ENCODE measurements at regions not wholly inside any gene's neighbourhood (a gene's known extent, or its start where the extent isn't known, plus 50 kb on each side); places are given as distances from the start of the nearest gene placed in this dataset.
A peak's percentile ranks its signal among the peaks of the same experiment; 100 is the strongest.

- ATAC-seq (no peak), DNase-seq (ENCODE audit: missing footprints) (no peak)
- intact Hi-C loops (cut with DNase I), result no loop called here
Measured at GRCh38 chr3:110246796-110247376, 824.7 kb upstream of the NECTIN3 start.

DNA sequence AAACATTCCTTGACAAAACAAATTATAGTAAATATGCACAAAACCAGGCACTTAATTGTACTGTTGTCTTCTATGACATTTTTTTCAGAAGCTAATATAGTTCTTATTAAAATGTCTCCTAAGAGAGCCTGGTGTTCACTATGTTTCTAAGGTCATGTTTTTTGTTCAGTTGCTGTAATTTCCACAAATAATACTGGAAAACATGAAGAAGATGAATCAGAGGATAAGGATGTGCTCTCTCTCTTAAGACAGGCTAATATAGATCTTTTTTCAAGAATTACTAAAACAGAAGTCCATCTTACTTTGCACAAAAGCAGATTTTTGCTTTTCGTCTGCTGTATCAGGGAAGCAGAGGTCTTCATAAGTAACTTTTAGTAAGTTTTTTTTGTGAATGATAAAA lies 823.0 kb upstream of the NECTIN3 start:
- intact Hi-C loops (cut with DNase I), result no loop called here
- no peak for ATAC-seq
- no peak for DNase-seq (ENCODE audit: missing footprints)

GRCh38 chr3:110253794-110254193 lies 817.8 kb upstream of the NECTIN3 start:
- no peak for ATAC-seq
- intact Hi-C loops (cut with DNase I), result no loop called here
- DNase-seq (ENCODE audit: missing footprints), result no peak

DNA sequence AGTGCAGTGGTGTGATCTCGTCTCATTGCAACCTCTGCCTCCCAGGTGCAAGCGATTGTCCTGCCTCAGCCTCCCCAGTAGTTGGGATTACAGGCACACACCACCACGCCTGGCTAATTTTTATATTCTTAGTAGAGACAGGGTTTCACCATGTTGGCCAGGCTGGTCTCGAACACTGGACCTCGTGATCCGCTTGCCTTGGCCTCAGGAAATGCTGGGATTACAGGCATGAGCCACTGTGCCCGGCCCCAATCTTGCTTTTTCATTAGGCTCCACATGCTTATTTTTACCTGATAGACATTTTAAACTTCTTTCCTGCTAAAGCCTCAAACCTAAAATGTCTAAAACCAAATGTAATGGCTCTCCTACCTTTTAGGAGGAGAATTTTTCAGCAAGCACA lies 817.0 kb upstream of the NECTIN3 start:
- intact Hi-C loops (cut with DNase I), result no loop called here
- ATAC-seq (no peak), DNase-seq (ENCODE audit: missing footprints) (no peak)

- intact Hi-C loops (cut with DNase I), result no loop called here
- ATAC-seq (no peak), DNase-seq (ENCODE audit: missing footprints) (no peak)
Measured at GRCh38 chr3:110261141-110261540, 810.5 kb upstream of the NECTIN3 start.

- ATAC-seq, result no peak
- intact Hi-C loops (cut with DNase I), result no loop called here
Measured at GRCh38 chr3:110262896-110263295, 808.7 kb upstream of the NECTIN3 start.

DNA sequence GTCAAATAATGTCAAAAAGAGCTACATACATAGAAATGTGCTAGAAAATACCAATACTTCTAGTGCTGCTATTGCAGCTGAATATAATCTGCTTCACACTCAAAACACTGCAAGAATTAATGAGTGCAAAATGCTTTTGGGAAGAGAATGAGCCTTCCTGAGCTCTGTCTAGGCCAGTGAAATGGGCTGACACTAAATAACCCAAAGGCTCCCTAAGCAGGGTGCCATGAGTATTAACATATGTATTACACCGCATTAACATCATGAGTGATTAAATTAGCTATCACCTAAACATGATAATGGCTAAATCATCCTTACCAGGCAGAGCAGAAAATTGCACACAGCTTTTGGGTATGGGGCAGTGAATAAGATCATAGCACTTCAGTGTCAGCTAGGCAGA lies 806.3 kb upstream of the NECTIN3 start:
- intact Hi-C loops (cut with DNase I), result no loop called here
- no peak for DNase-seq (ENCODE audit: missing footprints)

More at GRCh38 chr3:110262896-110263295, 808.7 kb upstream of the NECTIN3 start:
- no peak for DNase-seq (ENCODE audit: missing footprints)

GRCh38 chr3:110267304-110267845 lies 804.2 kb upstream of the NECTIN3 start:
- intact Hi-C loops (cut with DNase I), result no loop called here
- DNase-seq (ENCODE audit: missing footprints), result no peak
- ATAC-seq, result no peak

More for the DNA sequence above, 806.3 kb upstream of the NECTIN3 start:
- ATAC-seq, result no peak

GRCh38 chr3:110272525-110272924 lies 799.1 kb upstream of the NECTIN3 start:
- intact Hi-C loops (cut with DNase I), result no loop called here
- ATAC-seq, result no peak

GRCh38 chr3:110291886-110292501 lies 779.6 kb upstream of the NECTIN3 start:
- ATAC-seq, result no peak
- intact Hi-C loops (cut with DNase I), result no loop called here

More at GRCh38 chr3:110272525-110272924, 799.1 kb upstream of the NECTIN3 start:
- no peak for DNase-seq (ENCODE audit: missing footprints)

GRCh38 chr3:110293660-110294059 lies 778.0 kb upstream of the NECTIN3 start:
- ATAC-seq (no peak), DNase-seq (ENCODE audit: missing footprints) (no peak)
- intact Hi-C loops (cut with DNase I), result no loop called here

More at GRCh38 chr3:110291886-110292501, 779.6 kb upstream of the NECTIN3 start:
- no peak for DNase-seq (ENCODE audit: missing footprints)

DNA sequence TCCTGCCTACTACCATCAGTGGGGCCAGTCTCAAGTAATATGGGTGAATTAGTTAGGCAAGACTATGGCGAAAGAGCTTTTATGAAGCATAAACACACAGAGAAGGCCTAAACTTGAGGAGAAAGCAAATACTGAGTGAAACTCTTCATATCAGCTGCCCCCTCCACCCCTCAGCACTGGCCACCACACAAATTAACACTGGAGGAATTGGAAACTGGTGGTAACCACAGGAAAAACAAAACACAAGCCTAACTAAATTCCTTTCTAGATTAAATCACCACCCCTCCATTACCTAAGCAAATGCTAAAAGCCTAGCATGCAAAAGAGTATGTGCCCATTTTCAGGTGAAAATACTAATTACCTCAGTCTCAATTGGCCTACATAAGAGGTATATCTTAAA lies 774.7 kb upstream of the NECTIN3 start:
- intact Hi-C loops (cut with DNase I), result no loop called here
- ATAC-seq (no peak), DNase-seq (ENCODE audit: missing footprints) (no peak)

DNA sequence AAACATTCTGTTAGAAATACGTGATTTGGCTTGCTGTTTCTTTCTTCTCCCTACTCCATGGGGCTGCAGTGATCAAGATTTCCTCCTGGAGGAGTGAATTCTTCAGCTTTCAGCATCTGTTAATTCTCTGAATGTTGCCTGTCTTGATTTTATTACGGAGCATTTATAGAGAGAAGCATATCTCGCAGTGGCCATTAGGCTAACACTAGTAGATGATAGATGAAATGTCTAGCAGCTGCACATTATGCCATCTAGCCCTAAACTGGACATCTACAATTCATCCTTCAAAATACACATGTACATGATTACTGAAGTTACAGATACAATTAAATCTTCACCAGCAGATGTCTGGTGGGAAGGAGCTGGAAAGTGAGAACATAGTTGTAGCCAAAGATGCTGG lies 769.8 kb upstream of the NECTIN3 start:
- DNase-seq (ENCODE audit: missing footprints), result no peak
- ATAC-seq, result no peak
- intact Hi-C loops (cut with DNase I), result no loop called here

GRCh38 chr3:110307065-110307809 lies 764.4 kb upstream of the NECTIN3 start:
- no peak for DNase-seq (ENCODE audit: missing footprints)
- ATAC-seq, result no peak
- intact Hi-C loops (cut with DNase I), result no loop called here

DNA sequence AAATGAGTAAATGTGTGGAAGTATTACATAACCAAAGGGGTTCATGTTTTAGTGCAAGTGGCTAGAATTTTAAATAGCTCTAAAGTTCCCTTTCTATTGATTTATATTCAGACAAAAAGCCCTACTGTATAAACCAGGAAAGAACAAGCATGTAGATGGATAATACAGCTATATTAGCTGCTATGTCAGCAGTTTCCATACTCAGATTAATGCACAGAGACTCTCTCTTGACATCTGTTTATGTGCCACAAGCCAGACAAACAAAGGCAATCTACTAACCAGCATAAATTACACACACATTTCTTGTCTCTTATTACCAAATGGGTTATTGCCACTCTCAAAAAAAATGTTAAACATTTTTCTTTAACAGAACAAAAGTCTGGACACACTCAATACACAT lies 760.1 kb upstream of the NECTIN3 start:
- ATAC-seq (no peak), DNase-seq (ENCODE audit: missing footprints) (no peak)
- intact Hi-C loops (cut with DNase I), result no loop called here

- no peak for DNase-seq (ENCODE audit: missing footprints)
Measured at GRCh38 chr3:110314512-110315114, 757.0 kb upstream of the NECTIN3 start.

DNA sequence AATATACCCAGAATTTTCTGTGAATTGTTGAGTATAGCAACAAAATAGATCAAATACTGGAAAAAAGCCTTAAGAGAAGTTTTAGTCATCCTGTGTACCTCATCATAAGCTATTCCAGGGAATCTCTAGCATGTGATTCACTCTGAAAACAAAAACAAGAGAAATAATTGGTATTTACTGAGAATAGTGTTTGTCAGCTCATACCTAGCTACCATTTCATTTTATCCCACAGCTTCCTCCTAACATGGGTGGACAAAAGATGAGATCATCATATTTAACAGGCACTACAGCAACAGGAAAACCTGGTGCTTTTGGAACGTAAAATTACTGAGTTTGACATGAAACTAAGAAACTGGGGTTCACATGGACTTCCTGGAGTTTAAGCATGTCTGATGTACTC lies 753.5 kb upstream of the NECTIN3 start:
- intact Hi-C loops (cut with DNase I), result no loop called here
- no peak for ATAC-seq
- no peak for DNase-seq (ENCODE audit: missing footprints)

More at GRCh38 chr3:110314512-110315114, 757.0 kb upstream of the NECTIN3 start:
- intact Hi-C loops (cut with DNase I), result loop anchor here (2.0 kb wide), 1 partner anchor 584 kb away; no protein-coding TSS in a partner anchor
- ATAC-seq, result peak; percentile 57

GRCh38 chr3:110323349-110323748 lies 748.3 kb upstream of the NECTIN3 start:
- ATAC-seq, result no peak
- no peak for DNase-seq (ENCODE audit: missing footprints)
- intact Hi-C loops (cut with DNase I), result no loop called here

DNA sequence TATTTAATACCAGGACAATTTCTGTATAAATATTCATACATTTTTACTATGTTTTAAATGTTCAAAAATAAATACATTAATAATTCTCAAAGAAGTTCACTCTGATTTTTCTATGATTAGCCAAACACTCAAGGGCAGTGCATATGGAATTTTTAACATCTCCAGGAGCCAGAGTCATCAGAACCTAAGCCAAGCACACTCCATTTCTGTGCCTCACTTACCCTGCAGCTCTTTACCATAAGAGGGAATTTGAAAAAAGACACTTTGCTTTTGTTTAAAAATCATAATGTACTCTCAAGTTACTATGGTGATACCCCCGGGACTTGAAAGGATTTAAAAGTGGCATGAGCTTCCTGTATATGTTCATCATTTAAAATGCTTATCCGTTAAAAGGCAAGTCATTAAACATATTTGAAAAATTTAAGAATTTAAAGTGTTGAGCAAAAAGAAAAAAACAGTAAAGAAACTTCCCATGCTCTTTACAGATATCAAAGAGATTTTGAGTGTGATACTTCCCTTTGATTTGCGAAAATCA lies 747.4 kb upstream of the NECTIN3 start:
- intact Hi-C loops (cut with DNase I), result no loop called here
- ATAC-seq, result no peak
- DNase-seq (ENCODE audit: missing footprints), result no peak
